Chondrocyte (in vitro differentiated cells): ENCODE measurements at regions not wholly inside any gene's neighbourhood (a gene's known extent, or its start where the extent isn't known, plus 50 kb on each side); places are given as distances from the start of the nearest gene placed in this dataset.

Source experiments
- DNase-seq: peaks from one replicate; pipeline ENCODE4 v3.0.0; 2021; ENCODE audit warnings: mixed read lengths, low spot score
- H3K27ac Mint-ChIP-seq: one replicate; pipeline ENCODE4 v1.8.0; 2021; ENCODE audit warnings: mild to moderate bottlenecking, moderate library complexity, mixed read lengths; ENCODE audit not compliant: unreplicated experiment
- H3K27me3 Mint-ChIP-seq: 2 replicates; pipeline ENCODE4 v1.8.0; 2021; ENCODE audit warnings: low read depth, mixed read lengths
- H3K36me3 Mint-ChIP-seq: 2 replicates; pipeline ENCODE4 v1.8.0; 2021; ENCODE audit warnings: low read depth, mixed read lengths
- H3K4me1 Mint-ChIP-seq: 2 replicates; pipeline ENCODE4 v1.8.0; 2021; ENCODE audit warnings: low read depth, mild to moderate bottlenecking, mixed read lengths
- H3K4me3 Mint-ChIP-seq: one replicate; pipeline ENCODE4 v1.8.0; 2021; ENCODE audit warnings: mild to moderate bottlenecking, moderate library complexity, mixed read lengths; ENCODE audit not compliant: unreplicated experiment
- H3K9me3 Mint-ChIP-seq: 2 replicates; pipeline ENCODE4 v1.8.0; 2021; ENCODE audit warnings: low read depth, mixed read lengths
- CTCF ChIP-seq: fragments of 200-600 bp; sonication (generic); IDR thresholded peaks from 2 replicates; pipeline ENCODE4 v1.5.0; 2021; ENCODE audit warnings: antibody characterized with exemption, mild to moderate bottlenecking, moderate library complexity

- Mint-ChIP-seq H3K9me3 (no peaks in the 10 kb centered on the region), H3K4me1 (peaks cover 76% of the 10 kb centered on the region), H3K27me3 (no peaks in the 10 kb centered on the region), H3K4me3 (no peak overlapping the region), H3K27ac (no peak overlapping the region), H3K36me3 (no peaks in the 10 kb centered on the region)
- no peak for DNase-seq
- no peak for TF ChIP-seq CTCF
These were observed 140.5 kb upstream of the ANKH start for GRCh38 chr5:15012061-15012460.

GRCh38 chr5:15010936-15011335, 139.4 kb upstream of the ANKH start:
- peaks cover 81% of the 10 kb centered on the region for H3K4me1 Mint-ChIP-seq
- no peaks in the 10 kb centered on the region for H3K36me3 Mint-ChIP-seq

GRCh38 chr5:15009420-15009819, 137.8 kb upstream of the ANKH start:
- no peak overlapping the region for H3K4me3 Mint-ChIP-seq
- peaks cover 81% of the 10 kb centered on the region for H3K4me1 Mint-ChIP-seq
- no peak for DNase-seq
- H3K9me3 Mint-ChIP-seq, result no peaks in the 10 kb centered on the region
- H3K27me3 Mint-ChIP-seq, result no peaks in the 10 kb centered on the region
- TF ChIP-seq CTCF, result no peak
- H3K36me3 Mint-ChIP-seq, result no peaks in the 10 kb centered on the region
- H3K27ac Mint-ChIP-seq, result peak overlapping the region; percentile 98

More at GRCh38 chr5:15010936-15011335, 139.4 kb upstream of the ANKH start:
- no peaks in the 10 kb centered on the region for H3K27me3 Mint-ChIP-seq
- H3K4me3 Mint-ChIP-seq, result no peak overlapping the region
- H3K27ac Mint-ChIP-seq, result no peak overlapping the region
- H3K9me3 Mint-ChIP-seq, result no peaks in the 10 kb centered on the region
- no peak for TF ChIP-seq CTCF
- DNase-seq, result no peak

- DNase-seq, result no peak
- peaks cover 82% of the 10 kb centered on the region for H3K4me1 Mint-ChIP-seq
- TF ChIP-seq CTCF, result no peak
- no peaks in the 10 kb centered on the region for H3K36me3 Mint-ChIP-seq
- H3K9me3 Mint-ChIP-seq, result no peaks in the 10 kb centered on the region
- no peaks in the 10 kb centered on the region for H3K27me3 Mint-ChIP-seq
- H3K4me3 Mint-ChIP-seq, result peak overlapping the region; percentile 51
- peak overlapping the region; percentile 98 for H3K27ac Mint-ChIP-seq
These were observed 137.3 kb upstream of the ANKH start for GRCh38 chr5:15008921-15009320.

GRCh38 chr5:15008476-15008875, 136.9 kb upstream of the ANKH start:
- Mint-ChIP-seq H3K4me1 (peaks cover 82% of the 10 kb centered on the region), H3K4me3 (peak overlapping the region; percentile 51), H3K27me3 (no peaks in the 10 kb centered on the region), H3K27ac (peak overlapping the region; percentile 98), H3K36me3 (no peaks in the 10 kb centered on the region), H3K9me3 (no peaks in the 10 kb centered on the region)
- TF ChIP-seq CTCF, result no peak
- peak; percentile 95 for DNase-seq
